SK-N-SH treated with all-trans-retinoic acid at 6 μM for 48 hours (cell line): ENCODE measurements at regions not wholly inside any gene's neighbourhood (a gene's known extent, or its start where the extent isn't known, plus 50 kb on each side); places are given as distances from the start of the nearest gene placed in this dataset.

ENCODE experiments used
- BACH2 ChIP-seq: fragments of 250-450 bp; sonication (Bioruptor Pico); IDR thresholded peaks from 2 replicates; pipeline ENCODE4 v1.9.0; 2021; ENCODE audit warnings: mild to moderate bottlenecking, borderline replicate concordance
- PATZ1 ChIP-seq: fragments of 250-450 bp; sonication (Bioruptor Pico); IDR thresholded peaks from 2 replicates; pipeline ENCODE4 v1.8.0; 2020; ENCODE audit warnings: mild to moderate bottlenecking, moderate library complexity, borderline replicate concordance

GRCh38 chr14:26913786-26914185 lies 316.0 kb upstream of the NOVA1 start:
- TF ChIP-seq PATZ1 (CRISPR knock-in tag) (no peak), BACH2 (CRISPR knock-in tag) (no peak)
